ENCODE measurements at regions not wholly inside any gene's neighbourhood (a gene's known extent, or its start where the extent isn't known, plus 50 kb on each side); places are given as distances from the start of the nearest gene placed in this dataset.

- TF ChIP-seq SP2 (IDR thresholded peaks at IDR 0.05; ENCODE audit: low read length): no peak
Measured at GRCh38 chr6:25100288-25100687, 164.5 kb upstream of the RIPOR2 start (continued).

DNA sequence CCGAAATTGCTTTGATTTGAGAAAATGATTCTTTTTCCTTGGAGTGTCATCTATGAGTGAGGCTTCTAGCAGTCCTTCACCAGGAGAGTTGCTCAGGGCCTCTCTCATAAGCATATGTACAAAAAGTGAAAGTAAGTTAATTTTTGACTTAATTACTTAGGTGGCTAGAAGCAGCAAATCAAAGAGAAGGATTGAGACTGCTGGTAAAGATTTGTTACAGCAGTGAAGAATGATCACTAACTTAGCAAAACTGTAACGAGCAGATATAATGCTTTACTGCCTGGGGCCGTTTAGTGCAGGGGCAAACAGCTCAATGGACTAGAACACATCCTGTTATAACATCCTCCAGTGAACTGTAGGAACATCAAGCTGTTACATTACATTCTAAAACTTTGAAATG, 167.8 kb upstream of the RIPOR2 start:
- Histone ChIP-seq H3K27ac (ENCODE audit: low read depth, low read length) (no peak overlapping the region), H3K36me3 (ENCODE audit: control insufficient read depth in 2 of 4, insufficient read depth in 4 of 4, low read length in 3 of 4) (no peaks in the 10 kb centered on the region), H4K91ac (replicated peaks; ENCODE audit: insufficient read length, low read length) (no peak overlapping the region), H2BK120ac (replicated peaks; ENCODE audit: low read depth, low read length) (no peak overlapping the region), H3K27me3 (replicated peaks in 1 of 4; ENCODE audit: control insufficient read depth in 3 of 4, extremely low read depth in 1 of 4, insufficient read depth in 3 of 4, low read length in 3 of 4) (no peaks in the 10 kb centered on the region), H3K23ac (ENCODE audit: insufficient read length) (no peak overlapping the region), H2BK5ac (ENCODE audit: low read depth, low read length) (no peak overlapping the region), H3K79me1 (ENCODE audit: low read depth, low read length) (no peaks in the 10 kb centered on the region), H4K20me1 (replicated peaks in 1 of 2; ENCODE audit: control insufficient read depth in 1 of 2, insufficient read depth in 2 of 2, low read length in 2 of 2) (no peaks in the 10 kb centered on the region), H4K5ac (ENCODE audit: insufficient read length, low read depth, low read length) (no peak overlapping the region), H2AFZ (ENCODE audit: low read length) (no peak overlapping the region), H2BK15ac (ENCODE audit: low read length) (no peak overlapping the region), H2BK20ac (ENCODE audit: low read length) (no peak overlapping the region), H3K4me2 (ENCODE audit: insufficient read depth in 1 of 2, low read depth in 2 of 2, low read length in 2 of 2) (no peak overlapping the region), H3K4me3 (ENCODE audit: extremely low read depth in 1 of 4, insufficient read depth in 2 of 4, low read depth in 3 of 4, low read length in 4 of 4) (no peak overlapping the region), H3K23me2 (ENCODE audit: low read depth, low read length) (no peaks in the 10 kb centered on the region), H3K4ac (replicated peaks; ENCODE audit: insufficient read length, low read depth, low read length) (no peak overlapping the region), H3K79me2 (ENCODE audit: control insufficient read depth in 1 of 2, insufficient read depth in 2 of 2, low read length in 2 of 2) (no peaks in the 10 kb centered on the region), H3K9ac (replicated peaks in 1 of 4; ENCODE audit: extremely low read depth in 1 of 4, low read depth in 3 of 4, low read length in 3 of 4) (no peak overlapping the region), H3K56ac (replicated peaks; ENCODE audit: insufficient read length, low read depth, low read length) (no peak overlapping the region), H3K18ac (ENCODE audit: extremely low read depth, low read length) (no peak overlapping the region), H3K14ac (ENCODE audit: insufficient read length) (no peak overlapping the region), H4K8ac (ENCODE audit: extremely low read depth, insufficient read depth, low read length) (no peak overlapping the region), H3K4me1 (replicated peaks in 1 of 4; ENCODE audit: control insufficient read depth in 3 of 4, insufficient read depth in 4 of 4, low read length in 3 of 4) (no peaks in the 10 kb centered on the region), H3K9me3 (ENCODE audit: insufficient read depth in 2 of 2, low read depth in 1 of 2, low read length in 1 of 2) (no peaks in the 10 kb centered on the region), H2BK12ac (ENCODE audit: low read depth, low read length) (no peak overlapping the region), H2AK5ac (ENCODE audit: low read depth, low read length) (no peak overlapping the region)
- 75% methylated on average over 3 of the region's 3 CpGs; no CpG with 5 or more reads in 1 of the 2 experiments for WGBS, 2 experiments (ENCODE audit: extremely low coverage in 1 of 2, insufficient coverage in 1 of 2, insufficient read length in 1 of 2, insufficient replicate concordance in 2 of 2, low coverage in 1 of 2, low lambda C conversion rate in 2 of 2, missing lambda C conversion rate in 1 of 2)
- POLR2A ChIA-PET (ENCODE audit: partially characterized antibody): no interaction called here
- FAIRE-seq (no peak), DNase-seq (ENCODE audit: low read depth in 1 of 2, low spot score in 2 of 2) (no peak)
- CTCF ChIA-PET (ENCODE audit: partially characterized antibody): no interaction called here
- TF ChIP-seq GABPA (IDR thresholded peaks at IDR 0.05; ENCODE audit: borderline replicate concordance, insufficient read depth, low read length): no peak
- TF ChIP-seq RFX5 (IDR thresholded peaks at IDR 0.05; ENCODE audit: borderline replicate concordance, low read depth, low read length): no peak
- TF ChIP-seq, protein P1, sequence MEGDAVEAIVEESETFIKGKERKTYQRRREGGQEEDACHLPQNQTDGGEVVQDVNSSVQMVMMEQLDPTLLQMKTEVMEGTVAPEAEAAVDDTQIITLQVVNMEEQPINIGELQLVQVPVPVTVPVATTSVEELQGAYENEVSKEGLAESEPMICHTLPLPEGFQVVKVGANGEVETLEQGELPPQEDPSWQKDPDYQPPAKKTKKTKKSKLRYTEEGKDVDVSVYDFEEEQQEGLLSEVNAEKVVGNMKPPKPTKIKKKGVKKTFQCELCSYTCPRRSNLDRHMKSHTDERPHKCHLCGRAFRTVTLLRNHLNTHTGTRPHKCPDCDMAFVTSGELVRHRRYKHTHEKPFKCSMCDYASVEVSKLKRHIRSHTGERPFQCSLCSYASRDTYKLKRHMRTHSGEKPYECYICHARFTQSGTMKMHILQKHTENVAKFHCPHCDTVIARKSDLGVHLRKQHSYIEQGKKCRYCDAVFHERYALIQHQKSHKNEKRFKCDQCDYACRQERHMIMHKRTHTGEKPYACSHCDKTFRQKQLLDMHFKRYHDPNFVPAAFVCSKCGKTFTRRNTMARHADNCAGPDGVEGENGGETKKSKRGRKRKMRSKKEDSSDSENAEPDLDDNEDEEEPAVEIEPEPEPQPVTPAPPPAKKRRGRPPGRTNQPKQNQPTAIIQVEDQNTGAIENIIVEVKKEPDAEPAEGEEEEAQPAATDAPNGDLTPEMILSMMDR (IDR thresholded peaks at IDR 0.05; ENCODE audit: control extremely low read depth in 1 of 3, insufficient read depth in 1 of 3, low read depth in 1 of 3, low read length in 3 of 3): no peak
- TF ChIP-seq USF2 (IDR thresholded peaks at IDR 0.05; ENCODE audit: low read length): no peak
- no peak for TF ChIP-seq KDM4A (IDR thresholded peaks at IDR 0.05; ENCODE audit: low read depth, low read length, severe bottlenecking)
- no peak for TF ChIP-seq ATF2 (IDR thresholded peaks at IDR 0.05; ENCODE audit: low read length)

Measured in H1 (cell line).